ENCODE measurements at regions not wholly inside any gene's neighbourhood (a gene's known extent, or its start where the extent isn't known, plus 50 kb on each side); places are given as distances from the start of the nearest gene placed in this dataset.
A peak's percentile ranks its signal among the peaks of the same experiment; 100 is the strongest.
"Not testable (repeated sequence)": the region's sequence is repeated elsewhere in the genome, so short reads cannot be mapped to it uniquely, and the experiment has no call there.

GRCh38 chr12:5163661-5164060, 120.0 kb downstream of the KCNA5 start:
- DNase-seq (ENCODE audit: low read depth in 4 of 4, low spot score in 3 of 4) = no peak

- no peak for DNase-seq (ENCODE audit: low read depth in 4 of 4, low spot score in 3 of 4)
These were observed 121.8 kb downstream of the KCNA5 start for GRCh38 chr12:5165296-5165970.

- DNase-seq (ENCODE audit: low read depth in 4 of 4, low spot score in 3 of 4) = no peak
These were observed 123.3 kb downstream of the KCNA5 start for GRCh38 chr12:5166976-5167375.

GRCh38 chr12:5168148-5168547, 124.5 kb downstream of the KCNA5 start:
- no peak for DNase-seq (ENCODE audit: low read depth in 4 of 4, low spot score in 3 of 4)

- DNase-seq (ENCODE audit: low read depth in 4 of 4, low spot score in 3 of 4) = no peak
These were observed 127.2 kb downstream of the KCNA5 start for GRCh38 chr12:5170844-5171243.

GRCh38 chr12:5171701-5172100, 128.0 kb downstream of the KCNA5 start:
- peak; percentile 35 to 52 (median 42) for DNase-seq (ENCODE audit: low read depth in 4 of 4, low spot score in 3 of 4)

- no peak for DNase-seq (ENCODE audit: low read depth in 4 of 4, low spot score in 3 of 4)
These were observed 129.2 kb downstream of the KCNA5 start for GRCh38 chr12:5172886-5173285.

- DNase-seq (ENCODE audit: low read depth in 4 of 4, low spot score in 3 of 4) = no peak
These were observed 129.9 kb downstream of the KCNA5 start for GRCh38 chr12:5173511-5174011.

- not testable (repeated sequence) for DNase-seq (ENCODE audit: low read depth in 4 of 4, low spot score in 3 of 4)
These were observed 131.7 kb downstream of the KCNA5 start for GRCh38 chr12:5175415-5175814.

- DNase-seq (ENCODE audit: low read depth in 4 of 4, low spot score in 3 of 4) = no peak
These were observed 132.4 kb downstream of the KCNA5 start for GRCh38 chr12:5176036-5176435.

GRCh38 chr12:5177096-5177495, 133.4 kb downstream of the KCNA5 start:
- DNase-seq (ENCODE audit: low read depth in 4 of 4, low spot score in 3 of 4) = no peak

GRCh38 chr12:5177731-5178130, 134.1 kb downstream of the KCNA5 start:
- no peak for DNase-seq (ENCODE audit: low read depth in 4 of 4, low spot score in 3 of 4)

- no peak for DNase-seq (ENCODE audit: low read depth in 4 of 4, low spot score in 3 of 4)
These were observed 134.9 kb downstream of the KCNA5 start for GRCh38 chr12:5178571-5178970.

GRCh38 chr12:5180496-5180895, 136.8 kb downstream of the KCNA5 start:
- no peak for DNase-seq (ENCODE audit: low read depth in 4 of 4, low spot score in 3 of 4)

- no peak for DNase-seq (ENCODE audit: low read depth in 4 of 4, low spot score in 3 of 4)
These were observed 140.5 kb downstream of the KCNA5 start for GRCh38 chr12:5184186-5184585.

GRCh38 chr12:5185435-5186069, 141.9 kb downstream of the KCNA5 start:
- DNase-seq (ENCODE audit: low read depth in 4 of 4, low spot score in 3 of 4) = no peak

- no peak for DNase-seq (ENCODE audit: low read depth in 4 of 4, low spot score in 3 of 4)
These were observed 143.0 kb downstream of the KCNA5 start for GRCh38 chr12:5186715-5187114.

GRCh38 chr12:5187136-5187535, 143.5 kb downstream of the KCNA5 start:
- no peak for DNase-seq (ENCODE audit: low read depth in 4 of 4, low spot score in 3 of 4)

- DNase-seq (ENCODE audit: low read depth in 4 of 4, low spot score in 3 of 4) = no peak
These were observed 144.8 kb downstream of the KCNA5 start for GRCh38 chr12:5188472-5188871.

GRCh38 chr12:5189173-5189572, 145.5 kb downstream of the KCNA5 start:
- no peak for DNase-seq (ENCODE audit: low read depth in 4 of 4, low spot score in 3 of 4)

GRCh38 chr12:5191803-5192538, 148.3 kb downstream of the KCNA5 start:
- DNase-seq (ENCODE audit: low read depth in 4 of 4, low spot score in 3 of 4) = no peak

- no peak for DNase-seq (ENCODE audit: low read depth in 4 of 4, low spot score in 3 of 4)
These were observed 149.0 kb downstream of the KCNA5 start for GRCh38 chr12:5192726-5193125.

Measured in right renal pelvis (tissue), 4 donors.